ENCODE measurements at regions not wholly inside any gene's neighbourhood (a gene's known extent, or its start where the extent isn't known, plus 50 kb on each side); places are given as distances from the start of the nearest gene placed in this dataset.

GRCh38 chr4:30875658-30876269, 155.6 kb downstream of the PCDH7 start:
- DNase-seq (ENCODE audit: low read depth): no peak

- DNase-seq (ENCODE audit: low read depth): no peak
Measured at GRCh38 chr4:30879855-30880598, 159.9 kb downstream of the PCDH7 start.

GRCh38 chr4:30881985-30882384, 161.8 kb downstream of the PCDH7 start:
- DNase-seq (ENCODE audit: low read depth): no peak

GRCh38 chr4:30882443-30882842, 162.3 kb downstream of the PCDH7 start:
- DNase-seq (ENCODE audit: low read depth): no peak

- no peak for DNase-seq (ENCODE audit: low read depth)
Measured at GRCh38 chr4:30882995-30883675, 163.0 kb downstream of the PCDH7 start.

GRCh38 chr4:30901461-30902451, 181.6 kb downstream of the PCDH7 start:
- no peak for DNase-seq (ENCODE audit: low read depth)

- DNase-seq (ENCODE audit: low read depth): peak; percentile 5
Measured at GRCh38 chr4:30903502-30904214, 183.5 kb downstream of the PCDH7 start.

GRCh38 chr4:30904215-30904555, 184.0 kb downstream of the PCDH7 start:
- DNase-seq (ENCODE audit: low read depth): no peak

GRCh38 chr4:30904588-30904987, 184.4 kb downstream of the PCDH7 start:
- DNase-seq (ENCODE audit: low read depth): no peak

- DNase-seq (ENCODE audit: low read depth): peak; percentile 7
Measured at GRCh38 chr4:30912098-30912714, 192.0 kb downstream of the PCDH7 start.

- no peak for DNase-seq (ENCODE audit: low read depth)
Measured at GRCh38 chr4:30916337-30917274, 196.4 kb downstream of the PCDH7 start.

- DNase-seq (ENCODE audit: low read depth): no peak
Measured at GRCh38 chr4:30917946-30918345, 197.8 kb downstream of the PCDH7 start.

GRCh38 chr4:30919458-30919857, 199.3 kb downstream of the PCDH7 start:
- DNase-seq (ENCODE audit: low read depth): no peak

- no peak for DNase-seq (ENCODE audit: low read depth)
Measured at GRCh38 chr4:30920043-30920442, 199.9 kb downstream of the PCDH7 start.

- no peak for DNase-seq (ENCODE audit: low read depth)
Measured at GRCh38 chr4:30922625-30923024, 202.5 kb downstream of the PCDH7 start.

GRCh38 chr4:30924495-30924894, 204.3 kb downstream of the PCDH7 start:
- DNase-seq (ENCODE audit: low read depth): no peak

- DNase-seq (ENCODE audit: low read depth): no peak
Measured at GRCh38 chr4:30929649-30930048, 209.5 kb downstream of the PCDH7 start.

GRCh38 chr4:30930276-30930675, 210.1 kb downstream of the PCDH7 start:
- no peak for DNase-seq (ENCODE audit: low read depth)

GRCh38 chr4:30932581-30932980, 212.4 kb downstream of the PCDH7 start:
- no peak for DNase-seq (ENCODE audit: low read depth)

- DNase-seq (ENCODE audit: low read depth): no peak
Measured at GRCh38 chr4:30939069-30939468, 218.9 kb downstream of the PCDH7 start.

Data from EH (cell line).